GM12874 (cell line): ENCODE measurements at regions not wholly inside any gene's neighbourhood (a gene's known extent, or its start where the extent isn't known, plus 50 kb on each side); places are given as distances from the start of the nearest gene placed in this dataset.

Experiments
- CTCF ChIP-seq: IDR thresholded peaks from 2 replicates; pipeline ENCODE4 v1.5.1; 2011; ENCODE audit warnings: low read depth, mild to moderate bottlenecking, control low read depth, low read length, moderate library complexity; ENCODE audit not compliant: insufficient read depth

GRCh38 chr2:16047701-16048100 is 107.4 kb downstream of the MYCN start:
- no peak for TF ChIP-seq CTCF

GRCh38 chr2:16046649-16047048 is 106.3 kb downstream of the MYCN start:
- TF ChIP-seq CTCF, result no peak

- no peak for TF ChIP-seq CTCF
These were observed 105.5 kb downstream of the MYCN start for GRCh38 chr2:16045653-16046352.

- TF ChIP-seq CTCF, result no peak
These were observed 104.7 kb downstream of the MYCN start for GRCh38 chr2:16044946-16045456.

GRCh38 chr2:16043627-16044026 is 103.3 kb downstream of the MYCN start:
- no peak for TF ChIP-seq CTCF

GRCh38 chr2:16043192-16043591 is 102.8 kb downstream of the MYCN start:
- TF ChIP-seq CTCF, result no peak

- no peak for TF ChIP-seq CTCF
These were observed 101.9 kb downstream of the MYCN start for GRCh38 chr2:16042201-16042700.
